ENCODE measurements at regions not wholly inside any gene's neighbourhood (a gene's known extent, or its start where the extent isn't known, plus 50 kb on each side); places are given as distances from the start of the nearest gene placed in this dataset.
"Not testable (repeated sequence)": the region's sequence is repeated elsewhere in the genome, so short reads cannot be mapped to it uniquely, and the experiment has no call there.

GRCh38 chr2:236415684-236416444, 151.7 kb upstream of the ASB18 start:
- DNase-seq = no peak

GRCh38 chr2:236417150-236417549, 152.5 kb upstream of the ACKR3 start:
- no peak for DNase-seq

- DNase-seq = no peak
Measured at GRCh38 chr2:236430584-236430983, 139.0 kb upstream of the ACKR3 start.

- no peak for DNase-seq
Measured at GRCh38 chr2:236434593-236434992, 135.0 kb upstream of the ACKR3 start.

- DNase-seq = no peak
Measured at GRCh38 chr2:236440110-236440881, 129.3 kb upstream of the ACKR3 start.

- DNase-seq = no peak
Measured at GRCh38 chr2:236444187-236444586, 125.4 kb upstream of the ACKR3 start.

- DNase-seq = no peak
Measured at GRCh38 chr2:236445678-236446077, 123.9 kb upstream of the ACKR3 start.

- DNase-seq = no peak
Measured at GRCh38 chr2:236446521-236446920, 123.1 kb upstream of the ACKR3 start.

GRCh38 chr2:236449167-236449761, 120.4 kb upstream of the ACKR3 start:
- no peak for DNase-seq

- DNase-seq = no peak
Measured at GRCh38 chr2:236452238-236452637, 117.4 kb upstream of the ACKR3 start.

- no peak for DNase-seq
Measured at GRCh38 chr2:236454076-236454475, 115.5 kb upstream of the ACKR3 start.

GRCh38 chr2:236459393-236459792, 110.2 kb upstream of the ACKR3 start:
- no peak for DNase-seq

GRCh38 chr2:236464140-236464539, 105.5 kb upstream of the ACKR3 start:
- no peak for DNase-seq

GRCh38 chr2:236472720-236473495, 96.7 kb upstream of the ACKR3 start:
- DNase-seq = no peak

- no peak for DNase-seq
Measured at GRCh38 chr2:236473691-236474090, 95.9 kb upstream of the ACKR3 start.

GRCh38 chr2:236479814-236480213, 89.8 kb upstream of the ACKR3 start:
- DNase-seq = no peak

- DNase-seq = no peak
Measured at GRCh38 chr2:236483102-236483501, 86.5 kb upstream of the ACKR3 start.

GRCh38 chr2:236485519-236485918, 84.1 kb upstream of the ACKR3 start:
- no peak for DNase-seq

GRCh38 chr2:236489083-236489482, 80.5 kb upstream of the ACKR3 start:
- not testable (repeated sequence) for DNase-seq

GRCh38 chr2:236489895-236490404, 79.7 kb upstream of the ACKR3 start:
- no peak for DNase-seq

GRCh38 chr2:236496340-236496739, 73.3 kb upstream of the ACKR3 start:
- DNase-seq = no peak

- no peak for DNase-seq
Measured at GRCh38 chr2:236498369-236498768, 71.3 kb upstream of the ACKR3 start.
